ENCODE measurements at regions not wholly inside any gene's neighbourhood (a gene's known extent, or its start where the extent isn't known, plus 50 kb on each side); places are given as distances from the start of the nearest gene placed in this dataset.

DNA sequence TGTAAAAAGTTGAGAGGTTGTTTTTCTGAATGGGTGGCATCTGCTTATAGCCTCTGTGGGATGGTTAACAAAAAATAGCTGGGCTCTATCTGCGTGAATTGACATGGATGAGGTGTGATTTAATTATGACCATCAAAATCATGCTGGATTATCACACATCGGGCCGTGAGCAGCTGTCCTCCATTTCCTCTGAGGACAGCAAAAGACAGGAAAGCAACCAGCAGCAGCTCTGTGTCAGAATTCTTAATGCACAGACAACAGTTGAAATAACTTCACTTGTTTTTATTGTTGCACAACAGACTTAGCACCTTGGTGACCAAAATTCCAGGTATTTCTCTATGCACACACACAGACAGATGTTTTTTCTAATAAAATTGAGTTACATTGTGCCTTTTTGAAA lies 54.5 kb upstream of the LAPTM5 start:
- TF ChIP-seq, protein P1, sequence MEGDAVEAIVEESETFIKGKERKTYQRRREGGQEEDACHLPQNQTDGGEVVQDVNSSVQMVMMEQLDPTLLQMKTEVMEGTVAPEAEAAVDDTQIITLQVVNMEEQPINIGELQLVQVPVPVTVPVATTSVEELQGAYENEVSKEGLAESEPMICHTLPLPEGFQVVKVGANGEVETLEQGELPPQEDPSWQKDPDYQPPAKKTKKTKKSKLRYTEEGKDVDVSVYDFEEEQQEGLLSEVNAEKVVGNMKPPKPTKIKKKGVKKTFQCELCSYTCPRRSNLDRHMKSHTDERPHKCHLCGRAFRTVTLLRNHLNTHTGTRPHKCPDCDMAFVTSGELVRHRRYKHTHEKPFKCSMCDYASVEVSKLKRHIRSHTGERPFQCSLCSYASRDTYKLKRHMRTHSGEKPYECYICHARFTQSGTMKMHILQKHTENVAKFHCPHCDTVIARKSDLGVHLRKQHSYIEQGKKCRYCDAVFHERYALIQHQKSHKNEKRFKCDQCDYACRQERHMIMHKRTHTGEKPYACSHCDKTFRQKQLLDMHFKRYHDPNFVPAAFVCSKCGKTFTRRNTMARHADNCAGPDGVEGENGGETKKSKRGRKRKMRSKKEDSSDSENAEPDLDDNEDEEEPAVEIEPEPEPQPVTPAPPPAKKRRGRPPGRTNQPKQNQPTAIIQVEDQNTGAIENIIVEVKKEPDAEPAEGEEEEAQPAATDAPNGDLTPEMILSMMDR (IDR thresholded peaks at IDR 0.05) = no peak
- DNase-seq (ENCODE audit: low spot score) = no peak
- no peak overlapping the region for H3K27ac ChIP-seq
- H3K4me3 ChIP-seq = no peak overlapping the region

DNA sequence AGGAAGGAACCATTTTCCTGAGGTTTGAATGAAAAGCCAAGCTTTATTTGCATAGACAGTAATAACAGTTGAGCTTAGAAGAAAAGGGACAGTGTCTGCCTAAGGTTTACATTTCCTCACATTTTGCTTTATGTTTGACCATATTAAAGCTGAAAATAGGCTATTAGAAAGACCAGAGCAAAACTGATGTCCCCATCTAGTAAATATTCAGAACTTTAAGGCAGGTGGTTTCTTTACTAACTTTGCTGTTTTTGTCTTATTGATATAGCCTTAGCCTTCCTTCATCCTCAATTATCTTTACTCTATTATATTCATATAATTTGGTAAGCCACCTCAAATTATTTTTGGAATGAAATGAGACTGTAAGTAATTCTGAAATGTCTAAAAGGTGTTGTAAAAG lies 53.6 kb upstream of the LAPTM5 start:
- no peak overlapping the region for H3K4me3 ChIP-seq
- TF ChIP-seq, protein P1 (IDR thresholded peaks at IDR 0.05) = no peak
- DNase-seq (ENCODE audit: low spot score) = no peak
- no peak overlapping the region for H3K27ac ChIP-seq

- no peak overlapping the region for H3K4me3 ChIP-seq
- no peak overlapping the region for H3K27ac ChIP-seq
- TF ChIP-seq, protein P1 (IDR thresholded peaks at IDR 0.05) = no peak
- no peak for DNase-seq (ENCODE audit: low spot score)
Observed at GRCh38 chr1:30810416-30811080, 53.0 kb upstream of the LAPTM5 start.

- peak overlapping the region in 1 of 2 donors; percentile 49 for H3K27ac ChIP-seq
- TF ChIP-seq, protein P1 (IDR thresholded peaks at IDR 0.05) = no peak
- DNase-seq (ENCODE audit: low spot score) = no peak
- no peak overlapping the region for H3K4me3 ChIP-seq
Observed at GRCh38 chr1:30809514-30810263, 52.1 kb upstream of the LAPTM5 start.

DNA sequence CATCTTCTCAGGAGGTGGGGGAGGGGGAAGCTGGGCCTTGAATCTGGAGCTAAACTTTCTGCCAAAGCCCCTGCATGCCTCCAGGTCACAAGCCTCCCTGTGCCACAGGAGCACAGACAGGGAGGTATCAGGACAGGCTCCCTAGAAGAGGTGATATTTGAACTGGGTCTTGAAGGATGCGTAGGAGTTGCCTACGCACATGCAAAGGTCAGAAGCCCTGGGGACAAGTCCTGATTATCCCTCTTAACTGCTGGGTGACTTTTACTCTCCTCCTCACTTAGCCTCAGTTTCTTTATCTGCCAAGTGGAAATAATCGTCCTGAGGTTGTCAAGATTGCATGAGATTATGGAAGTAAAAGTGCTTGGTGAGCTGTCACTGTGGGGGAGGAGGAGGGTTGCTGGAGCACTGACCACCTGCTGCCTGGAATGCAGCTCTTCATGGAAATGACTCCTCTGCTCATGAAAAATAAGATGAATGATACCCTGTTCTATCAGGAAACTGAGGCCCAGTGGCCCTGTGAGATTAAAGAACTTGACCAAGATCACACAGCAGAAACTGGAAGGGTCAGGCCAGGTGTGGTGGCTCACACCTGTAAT lies 50.6 kb upstream of the LAPTM5 start:
- TF ChIP-seq, protein P1 (IDR thresholded peaks at IDR 0.05) = no peak
- Histone ChIP-seq H3K27ac (no peak overlapping the region), H3K4me3 (no peak overlapping the region)
- DNase-seq (ENCODE audit: low spot score) = no peak

DNA sequence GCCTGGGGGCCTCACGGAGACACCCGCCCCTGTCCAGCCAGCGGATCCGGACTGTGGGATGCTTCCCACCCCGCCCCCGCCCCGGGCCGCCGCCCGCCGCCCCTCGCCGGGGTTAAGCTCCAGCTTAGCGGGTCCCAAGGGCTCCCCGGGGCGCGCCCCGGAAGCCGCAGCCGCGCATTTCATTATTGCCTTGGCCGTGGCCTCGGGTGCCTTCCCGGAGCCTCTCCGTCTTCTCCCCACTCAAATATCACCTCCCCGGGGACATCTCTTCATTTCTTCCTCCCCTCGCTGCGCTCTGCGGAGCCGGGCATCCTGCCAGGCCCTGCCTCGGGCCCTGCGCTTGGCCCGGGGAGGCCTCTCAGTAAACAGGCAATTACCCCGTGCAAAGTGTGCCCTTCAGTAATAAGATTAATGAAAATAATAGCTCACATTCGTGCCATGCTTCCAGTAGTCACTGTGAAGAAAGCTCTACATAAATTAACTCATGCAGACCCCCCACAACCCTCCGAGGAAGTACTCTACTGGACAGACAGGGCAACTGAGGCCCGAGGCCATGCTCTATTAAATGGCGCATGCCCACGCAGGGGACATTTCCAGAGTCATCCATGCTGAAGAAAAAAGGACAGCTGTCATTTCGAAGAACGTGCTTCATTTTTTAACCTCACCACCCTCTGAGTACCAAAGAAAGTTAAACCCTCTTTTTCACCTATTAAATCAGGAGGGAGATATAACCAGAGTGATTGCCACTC lies 49.9 kb upstream of the LAPTM5 start:
- Histone ChIP-seq H3K27ac (no peak overlapping the region), H3K4me3 (peak overlapping the region; percentile 54)
- TF ChIP-seq, protein P1 (IDR thresholded peaks at IDR 0.05) = no peak
- DNase-seq (ENCODE audit: low spot score) = no peak

All from coronary artery (tissue), 2 donors.